AG04449 (cell line): ENCODE measurements at regions not wholly inside any gene's neighbourhood (a gene's known extent, or its start where the extent isn't known, plus 50 kb on each side); places are given as distances from the start of the nearest gene placed in this dataset.

Experiments used
- CTCF ChIA-PET: fragments of 350-600 bp; formaldehyde crosslinking; extraction: SDS; loops from one replicate; lab custom pipeline; 2021; ENCODE audit warnings: antibody characterized with exemption; lab: Yijun Ruan, JAX
- POLR2A ChIA-PET: fragments of 400-600, 350-600 bp; formaldehyde crosslinking; extraction: SDS; loops from one replicate; lab custom pipeline; 2020; ENCODE audit warnings: antibody characterized with exemption, inconsistent platforms; lab: Yijun Ruan, JAX
- DNase-seq: peaks from one replicate; pipeline ENCODE4 v3.0.0-alpha.2; 2010; ENCODE audit warnings: low read depth, low spot score
- H3K4me3 ChIP-seq: 2 replicates; pipeline ENCODE4 v1.5.1; 2011; ENCODE audit warnings: low read depth, mild to moderate bottlenecking, control low read depth, low read length
- CTCF ChIP-seq: IDR thresholded peaks from one replicate; pipeline ENCODE4 v1.5.1; 2011; ENCODE audit warnings: mild to moderate bottlenecking, moderate library complexity, low read length, control low read depth, inconsistent platforms; ENCODE audit not compliant: insufficient read depth; ENCODE audit errors: missing control alignments

GRCh38 chr6:150713487-150713886, 113.8 kb downstream of the PLEKHG1 start:
- H3K4me3 ChIP-seq: no peak overlapping the region
- DNase-seq: no peak
- ChIA-PET CTCF (no interaction called here), POLR2A (no interaction called here)
- TF ChIP-seq CTCF: no peak

- H3K4me3 ChIP-seq: no peak overlapping the region
- no peak for TF ChIP-seq CTCF
- POLR2A ChIA-PET: no interaction called here
- no peak for DNase-seq
- CTCF ChIA-PET: no interaction called here
These were observed 114.2 kb downstream of the PLEKHG1 start for GRCh38 chr6:150713931-150714330.

DNA sequence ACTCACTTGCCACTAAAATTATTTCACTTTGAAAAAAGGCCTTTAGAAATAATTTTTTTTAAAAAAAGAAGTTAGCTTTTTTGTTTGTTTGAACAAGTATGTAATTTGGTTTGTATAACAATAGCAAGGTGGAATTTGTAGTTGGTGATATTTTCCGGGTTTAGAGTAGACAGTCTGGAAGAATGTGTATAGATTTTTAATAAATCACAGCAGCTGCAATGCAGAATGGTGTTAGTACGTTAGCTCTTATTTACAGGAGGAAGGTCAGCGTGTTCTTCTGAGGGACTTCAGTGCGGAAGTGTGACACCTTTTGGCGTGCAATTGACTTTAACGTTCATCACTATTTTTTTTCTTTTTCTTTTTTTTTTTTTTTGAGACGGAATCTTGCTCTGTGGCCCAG, 115.4 kb downstream of the PLEKHG1 start:
- ChIA-PET POLR2A (no interaction called here), CTCF (no interaction called here)
- H3K4me3 ChIP-seq: no peak overlapping the region
- DNase-seq: no peak
- TF ChIP-seq CTCF: no peak

DNA sequence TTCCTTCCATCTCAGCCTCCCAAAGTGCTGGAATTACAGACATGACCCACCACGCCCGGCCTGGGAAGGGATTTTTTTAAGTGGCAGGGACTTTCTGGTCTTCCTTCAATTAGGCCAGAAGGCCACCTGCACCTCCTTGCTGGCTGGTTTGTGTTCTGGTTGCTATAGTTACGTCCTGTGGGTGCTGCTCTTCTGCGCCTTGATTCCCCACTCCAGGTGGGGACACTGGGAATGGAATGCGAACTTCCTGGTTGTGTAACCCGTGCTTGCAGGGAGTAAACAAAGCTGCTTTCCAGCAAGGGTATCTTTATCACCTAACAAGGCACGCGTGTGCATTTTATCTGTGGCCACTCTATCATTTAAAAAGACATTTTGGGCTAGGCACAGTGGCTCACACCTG, 117.7 kb downstream of the PLEKHG1 start:
- ChIA-PET CTCF (no interaction called here), POLR2A (no interaction called here)
- H3K4me3 ChIP-seq: no peak overlapping the region
- DNase-seq: no peak
- TF ChIP-seq CTCF: no peak

DNA sequence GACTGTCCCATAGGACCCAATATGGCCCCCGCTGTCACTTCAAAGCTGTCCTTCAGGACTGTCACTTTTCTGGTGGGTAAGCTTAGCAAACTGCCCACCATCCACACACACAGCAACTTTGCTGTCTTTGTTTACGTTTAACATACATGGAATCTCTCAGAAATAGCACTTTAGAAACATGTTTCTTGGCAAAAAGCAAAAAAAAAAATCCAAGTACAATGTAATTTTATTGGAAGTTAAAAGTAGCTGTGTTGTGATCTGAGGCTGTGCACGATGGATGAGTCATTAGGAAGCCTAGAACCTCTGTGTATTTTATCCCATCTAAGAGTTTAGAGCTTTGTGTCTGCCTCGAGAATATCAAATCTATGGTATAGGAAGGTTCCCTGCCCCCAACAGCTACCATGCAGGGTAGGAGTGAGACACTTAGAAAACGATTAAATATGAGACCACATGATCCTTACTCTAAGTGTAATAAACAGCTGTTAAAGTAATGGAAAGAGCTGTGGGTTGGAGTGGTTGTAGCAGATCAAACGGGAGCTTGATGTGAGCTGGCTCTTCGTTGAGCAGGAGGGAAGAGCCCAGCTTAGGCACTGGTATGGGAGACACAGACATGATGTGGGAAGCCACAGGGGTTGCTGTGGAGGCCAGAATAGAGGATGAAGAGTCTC, 119.5 kb downstream of the PLEKHG1 start:
- no peak for TF ChIP-seq CTCF
- no peak for DNase-seq
- CTCF ChIA-PET: no interaction called here
- POLR2A ChIA-PET: no interaction called here
- no peak overlapping the region for H3K4me3 ChIP-seq

GRCh38 chr6:150719831-150720230, 120.1 kb downstream of the PLEKHG1 start:
- no peak for DNase-seq
- TF ChIP-seq CTCF: no peak
- H3K4me3 ChIP-seq: no peak overlapping the region
- ChIA-PET CTCF (no interaction called here), POLR2A (no interaction called here)
